HEK293 (cell line): ENCODE measurements at regions not wholly inside any gene's neighbourhood (a gene's known extent, or its start where the extent isn't known, plus 50 kb on each side); places are given as distances from the start of the nearest gene placed in this dataset.
A peak's percentile ranks its signal among the peaks of the same experiment; 100 is the strongest.

ENCODE experiments used
- GLIS1 ChIP-seq: fragments of 450-650 bp; formaldehyde crosslinking; IDR thresholded peaks from 2 replicates; pipeline ENCODE4 v1.5.1; 2016; ENCODE audit warnings: missing biosample characterization, missing genetic modification characterization
- GLIS2 ChIP-seq: fragments of 450-650 bp; formaldehyde crosslinking; IDR thresholded peaks from 2 replicates; pipeline ENCODE4 v1.5.1; 2016; ENCODE audit warnings: missing biosample characterization, missing genetic modification characterization
- IKZF3 ChIP-seq: fragments of 450-650 bp; IDR thresholded peaks from 2 replicates; pipeline ENCODE4 v1.5.0; 2018; ENCODE audit warnings: missing biosample characterization, mild to moderate bottlenecking, missing genetic modification characterization, moderate library complexity
- KLF7 ChIP-seq: fragments of 450-650 bp; formaldehyde crosslinking; IDR thresholded peaks from 2 replicates; pipeline ENCODE4 v1.5.1; 2016; ENCODE audit warnings: missing biosample characterization, missing genetic modification characterization, borderline replicate concordance
- KLF8 ChIP-seq: fragments of 450-650 bp; formaldehyde crosslinking; IDR thresholded peaks from 2 replicates; pipeline ENCODE4 v1.5.1; 2016; ENCODE audit warnings: missing biosample characterization, missing genetic modification characterization
- MEIS1 ChIP-seq: sonication (generic); formaldehyde crosslinking; IDR thresholded peaks from 2 replicates; pipeline ENCODE4 v1.8.1; 2022; ENCODE audit warnings: missing genetic modification reagents, mild to moderate bottlenecking, borderline replicate concordance
- SCRT2 ChIP-seq: fragments of 450-650 bp; formaldehyde crosslinking; IDR thresholded peaks from 2 replicates; pipeline ENCODE4 v1.5.1; 2016; ENCODE audit warnings: missing biosample characterization, missing genetic modification characterization
- SETDB1 ChIP-seq: IDR thresholded peaks from one replicate; pipeline ENCODE4 v1.6.1; 2017; ENCODE audit warnings: mild to moderate bottlenecking, low read length, moderate library complexity, mixed read lengths; ENCODE audit not compliant: insufficient read length
- SP3 ChIP-seq: fragments of 450-650 bp; formaldehyde crosslinking; IDR thresholded peaks from 2 replicates; pipeline ENCODE4 v1.5.1; 2016; ENCODE audit warnings: missing biosample characterization, missing genetic modification characterization
- SP7 ChIP-seq: fragments of 450-650 bp; formaldehyde crosslinking; IDR thresholded peaks from 2 replicates; pipeline ENCODE4 v1.5.1; 2016; ENCODE audit warnings: missing biosample characterization, missing genetic modification characterization
- ZFP37 ChIP-seq: fragments of 450-650 bp; formaldehyde crosslinking; IDR thresholded peaks from 2 replicates; pipeline ENCODE4 v1.5.1; 2016; ENCODE audit warnings: missing biosample characterization, missing genetic modification characterization
- ZFP69B ChIP-seq: fragments of 450-650 bp; formaldehyde crosslinking; IDR thresholded peaks from 2 replicates; pipeline ENCODE4 v1.5.1; 2016; ENCODE audit warnings: missing biosample characterization, missing genetic modification characterization
- ZNF140 ChIP-seq: fragments of 450-650 bp; formaldehyde crosslinking; IDR thresholded peaks from 2 replicates; pipeline ENCODE4 v1.5.1; 2016; ENCODE audit warnings: missing biosample characterization, missing genetic modification characterization
- ZNF184 ChIP-seq: fragments of 450-650 bp; IDR thresholded peaks from 2 replicates; pipeline ENCODE4 v1.5.1; 2018; ENCODE audit warnings: missing biosample characterization, mild to moderate bottlenecking, missing genetic modification characterization
- ZNF214 ChIP-seq: fragments of 450-650 bp; formaldehyde crosslinking; IDR thresholded peaks from 2 replicates; pipeline ENCODE4 v1.5.1; 2017; ENCODE audit warnings: missing biosample characterization, mild to moderate bottlenecking, missing genetic modification characterization, borderline replicate concordance
- ZNF223 ChIP-seq: fragments of 450-650 bp; formaldehyde crosslinking; IDR thresholded peaks from 2 replicates; pipeline ENCODE4 v1.5.1; 2016; ENCODE audit warnings: missing biosample characterization, missing genetic modification characterization
- ZNF274 ChIP-seq, 2 experiments: fragments of 200-500 bp in 1 of 2; fragments of 450-650 bp in 1 of 2; sonication (Bioruptor generic) in 1 of 2; formaldehyde crosslinking in 1 of 2; IDR thresholded peaks; 2 replicates each; pipeline versions ENCODE4 v1.5.1 to v1.6.1; 2014 to 2016; ENCODE audit warnings: borderline replicate concordance in 1 of 2, inconsistent platforms in 1 of 2, low read length in 1 of 2, missing biosample characterization in 1 of 2, missing genetic modification characterization in 1 of 2
- ZNF311 ChIP-seq: fragments of 450-650 bp; formaldehyde crosslinking; IDR thresholded peaks from 2 replicates; pipeline ENCODE4 v1.5.1; 2017; ENCODE audit warnings: missing biosample characterization, missing genetic modification characterization, borderline replicate concordance
- ZNF324 ChIP-seq: fragments of 450-650 bp; formaldehyde crosslinking; IDR thresholded peaks from 2 replicates; pipeline ENCODE4 v1.5.1; 2016; ENCODE audit warnings: missing biosample characterization, missing genetic modification characterization
- ZNF391 ChIP-seq: fragments of 450-650 bp; formaldehyde crosslinking; IDR thresholded peaks from 2 replicates; pipeline ENCODE4 v1.5.1; 2016; ENCODE audit warnings: low read depth, missing biosample characterization, missing genetic modification characterization, borderline replicate concordance
- ZNF555 ChIP-seq: fragments of 450-650 bp; formaldehyde crosslinking; conservative IDR thresholded peaks from 2 replicates; pipeline ENCODE4 v1.5.1; 2017; ENCODE audit warnings: missing biosample characterization, mild to moderate bottlenecking, missing genetic modification characterization, inconsistent platforms
- ZNF624 ChIP-seq: fragments of 450-650 bp; formaldehyde crosslinking; IDR thresholded peaks from 2 replicates; pipeline ENCODE4 v1.5.1; 2017; ENCODE audit warnings: missing biosample characterization, missing genetic modification characterization
- ZNF76 ChIP-seq: fragments of 450-650 bp; formaldehyde crosslinking; IDR thresholded peaks from 2 replicates; pipeline ENCODE4; 2016; ENCODE audit warnings: low read depth, missing biosample characterization, missing genetic modification characterization, borderline replicate concordance
- TF ChIP-seq, protein P1 (sequence below): fragments of 450-650 bp; formaldehyde crosslinking; IDR thresholded peaks from 2 replicates; pipeline ENCODE4 v1.5.1; 2016; ENCODE audit warnings: missing biosample characterization, missing genetic modification characterization
- TF ChIP-seq, protein P2 (sequence below): fragments of 450-650 bp; formaldehyde crosslinking; optimal IDR thresholded peaks from 2 replicates; pipeline ENCODE3; 2016; ENCODE audit warnings: missing biosample characterization, mild to moderate bottlenecking, missing genetic modification characterization
- TF ChIP-seq, protein P3 (sequence below): fragments of 450-650 bp; formaldehyde crosslinking; IDR thresholded peaks from 2 replicates; pipeline ENCODE4 v1.5.1; 2016; ENCODE audit warnings: missing biosample characterization, missing genetic modification characterization
- TF ChIP-seq, protein P4 (sequence below): fragments of 450-650 bp; IDR thresholded peaks from 2 replicates; pipeline ENCODE4 v1.5.1; 2018; ENCODE audit warnings: missing biosample characterization, missing genetic modification characterization
- TF ChIP-seq, protein P5 (sequence below): fragments of 450-650 bp; formaldehyde crosslinking; IDR thresholded peaks from 2 replicates; pipeline ENCODE4 v1.5.1; 2016; ENCODE audit warnings: missing biosample characterization, missing genetic modification characterization

DNA sequence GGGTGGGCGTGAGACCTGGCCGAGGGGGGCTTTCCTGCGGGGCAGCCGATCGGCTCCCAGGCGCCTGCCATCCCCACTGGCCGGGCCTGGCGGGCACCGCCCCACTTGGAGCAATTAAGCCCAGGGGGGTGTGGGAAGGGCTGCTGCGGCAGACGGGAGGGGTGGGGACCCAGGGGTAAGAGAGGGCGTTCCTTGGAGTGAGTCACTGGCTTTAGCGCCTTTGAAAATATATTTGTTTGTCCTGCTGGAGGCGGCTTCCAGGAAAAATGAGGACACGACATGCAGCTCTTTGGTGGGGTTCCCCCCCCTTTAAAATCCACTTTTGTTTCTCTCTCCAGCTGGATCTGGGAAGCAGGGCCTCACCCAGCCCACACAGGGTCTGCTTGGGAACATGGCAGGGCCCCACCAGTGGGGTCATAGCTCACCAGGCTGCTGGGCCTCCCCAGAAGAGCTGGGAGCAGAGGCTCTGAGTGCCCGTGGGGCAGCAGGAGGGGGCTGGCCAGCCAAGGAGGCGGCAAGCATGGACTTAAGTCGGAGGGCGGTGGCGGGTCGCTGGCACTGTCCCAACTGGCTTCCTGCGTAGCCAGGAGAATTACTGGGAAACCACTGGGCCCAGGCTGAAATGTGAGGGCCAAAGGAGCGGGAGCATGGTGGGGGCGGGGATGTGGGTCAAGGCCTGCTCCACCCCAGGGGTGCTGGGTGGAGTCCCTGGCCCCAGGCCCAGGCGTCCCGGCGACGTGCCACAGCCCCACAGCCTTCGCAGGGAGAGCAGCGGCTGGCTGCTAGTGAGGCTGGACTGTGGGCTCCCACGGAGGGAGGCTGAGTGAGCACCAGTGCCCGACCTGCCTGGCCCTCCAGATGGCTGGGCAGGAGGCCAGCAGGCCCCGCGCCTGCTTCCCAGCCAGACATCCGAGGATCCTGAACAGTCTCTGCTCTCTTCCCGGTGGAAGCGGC is 128.0 kb downstream of the RFLNA start (continued):
- peak; percentile 47; the same call in 1 of the 2 replicates for TF ChIP-seq ZNF76 (tag by site-specific recombination)
- peak; percentile 66 for TF ChIP-seq KLF7 (tag by site-specific recombination)
- peak; percentile 90 for TF ChIP-seq GLIS2 (tag by site-specific recombination)
- no peak for TF ChIP-seq ZNF391
- TF ChIP-seq ZNF311 = no peak
- TF ChIP-seq ZNF324 (tag by site-specific recombination) = peak; percentile 50
- TF ChIP-seq KLF8 = peak; percentile 42; the same call in 1 of the 2 replicates
- no peak for TF ChIP-seq ZNF214
- TF ChIP-seq ZFP37 (tag by site-specific recombination) = no peak
- peak; percentile 69; the same call in 1 of the 2 replicates for TF ChIP-seq ZNF184
- TF ChIP-seq, protein P1, sequence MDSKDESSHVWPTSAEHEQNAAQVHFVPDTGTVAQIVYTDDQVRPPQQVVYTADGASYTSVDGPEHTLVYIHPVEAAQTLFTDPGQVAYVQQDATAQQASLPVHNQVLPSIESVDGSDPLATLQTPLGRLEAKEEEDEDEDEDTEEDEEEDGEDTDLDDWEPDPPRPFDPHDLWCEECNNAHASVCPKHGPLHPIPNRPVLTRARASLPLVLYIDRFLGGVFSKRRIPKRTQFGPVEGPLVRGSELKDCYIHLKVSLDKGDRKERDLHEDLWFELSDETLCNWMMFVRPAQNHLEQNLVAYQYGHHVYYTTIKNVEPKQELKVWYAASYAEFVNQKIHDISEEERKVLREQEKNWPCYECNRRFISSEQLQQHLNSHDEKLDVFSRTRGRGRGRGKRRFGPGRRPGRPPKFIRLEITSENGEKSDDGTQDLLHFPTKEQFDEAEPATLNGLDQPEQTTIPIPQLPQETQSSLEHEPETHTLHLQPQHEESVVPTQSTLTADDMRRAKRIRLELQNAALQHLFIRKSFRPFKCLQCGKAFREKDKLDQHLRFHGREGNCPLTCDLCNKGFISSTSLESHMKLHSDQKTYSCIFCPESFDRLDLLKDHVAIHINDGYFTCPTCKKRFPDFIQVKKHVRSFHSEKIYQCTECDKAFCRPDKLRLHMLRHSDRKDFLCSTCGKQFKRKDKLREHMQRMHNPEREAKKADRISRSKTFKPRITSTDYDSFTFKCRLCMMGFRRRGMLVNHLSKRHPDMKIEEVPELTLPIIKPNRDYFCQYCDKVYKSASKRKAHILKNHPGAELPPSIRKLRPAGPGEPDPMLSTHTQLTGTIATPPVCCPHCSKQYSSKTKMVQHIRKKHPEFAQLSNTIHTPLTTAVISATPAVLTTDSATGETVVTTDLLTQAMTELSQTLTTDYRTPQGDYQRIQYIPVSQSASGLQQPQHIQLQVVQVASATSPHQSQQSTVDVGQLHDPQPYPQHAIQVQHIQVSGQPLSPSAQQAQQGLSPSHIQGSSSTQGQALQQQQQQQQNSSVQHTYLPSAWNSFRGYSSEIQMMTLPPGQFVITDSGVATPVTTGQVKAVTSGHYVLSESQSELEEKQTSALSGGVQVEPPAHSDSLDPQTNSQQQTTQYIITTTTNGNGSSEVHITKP (tag by site-specific recombination) = peak; percentile 68
- TF ChIP-seq, protein P2, sequence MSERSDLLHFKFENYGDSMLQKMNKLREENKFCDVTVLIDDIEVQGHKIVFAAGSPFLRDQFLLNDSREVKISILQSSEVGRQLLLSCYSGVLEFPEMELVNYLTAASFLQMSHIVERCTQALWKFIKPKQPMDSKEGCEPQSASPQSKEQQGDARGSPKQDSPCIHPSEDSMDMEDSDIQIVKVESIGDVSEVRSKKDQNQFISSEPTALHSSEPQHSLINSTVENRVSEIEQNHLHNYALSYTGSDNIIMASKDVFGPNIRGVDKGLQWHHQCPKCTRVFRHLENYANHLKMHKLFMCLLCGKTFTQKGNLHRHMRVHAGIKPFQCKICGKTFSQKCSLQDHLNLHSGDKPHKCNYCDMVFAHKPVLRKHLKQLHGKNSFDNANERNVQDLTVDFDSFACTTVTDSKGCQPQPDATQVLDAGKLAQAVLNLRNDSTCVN (tag by site-specific recombination) = peak; percentile 20
- TF ChIP-seq, protein P3, sequence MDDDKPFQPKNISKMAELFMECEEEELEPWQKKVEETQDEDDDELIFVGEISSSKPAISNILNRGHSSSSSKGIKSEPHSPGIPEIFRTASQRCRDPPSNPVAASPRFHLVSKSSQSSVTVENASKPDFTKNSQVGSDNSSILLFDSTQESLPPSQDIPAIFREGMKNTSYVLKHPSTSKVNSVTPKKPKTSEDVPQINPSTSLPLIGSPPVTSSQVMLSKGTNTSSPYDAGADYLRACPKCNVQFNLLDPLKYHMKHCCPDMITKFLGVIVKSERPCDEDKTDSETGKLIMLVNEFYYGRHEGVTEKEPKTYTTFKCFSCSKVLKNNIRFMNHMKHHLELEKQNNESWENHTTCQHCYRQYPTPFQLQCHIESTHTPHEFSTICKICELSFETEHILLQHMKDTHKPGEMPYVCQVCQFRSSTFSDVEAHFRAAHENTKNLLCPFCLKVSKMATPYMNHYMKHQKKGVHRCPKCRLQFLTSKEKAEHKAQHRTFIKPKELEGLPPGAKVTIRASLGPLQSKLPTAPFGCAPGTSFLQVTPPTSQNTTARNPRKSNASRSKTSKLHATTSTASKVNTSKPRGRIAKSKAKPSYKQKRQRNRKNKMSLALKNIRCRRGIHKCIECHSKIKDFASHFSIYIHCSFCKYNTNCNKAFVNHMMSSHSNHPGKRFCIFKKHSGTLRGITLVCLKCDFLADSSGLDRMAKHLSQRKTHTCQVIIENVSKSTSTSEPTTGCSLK = no peak
- no peak for TF ChIP-seq ZNF274 (IDR thresholded peaks at IDR 0.05; ENCODE audit: low read length)
- no peak for TF ChIP-seq ZNF274 (tag by site-specific recombination; IDR thresholded peaks at IDR 0.05; ENCODE audit: borderline replicate concordance)
- TF ChIP-seq ZNF624 (tag by site-specific recombination) = no peak
- no peak for TF ChIP-seq ZNF555 (tag by site-specific recombination)
- peak; percentile 99 for TF ChIP-seq GLIS1
- TF ChIP-seq MEIS1 = no peak
- peak; percentile 96 for TF ChIP-seq ZFP69B
- TF ChIP-seq IKZF3 (tag by site-specific recombination) = peak; percentile 37; the same call in 1 of the 2 replicates
- TF ChIP-seq SP3 (tag by site-specific recombination) = no peak
- no peak for TF ChIP-seq ZNF223 (tag by site-specific recombination)
- no peak for TF ChIP-seq ZNF140
- no peak for TF ChIP-seq SCRT2 (tag by site-specific recombination)
- no peak for TF ChIP-seq SETDB1
- TF ChIP-seq, protein P4, sequence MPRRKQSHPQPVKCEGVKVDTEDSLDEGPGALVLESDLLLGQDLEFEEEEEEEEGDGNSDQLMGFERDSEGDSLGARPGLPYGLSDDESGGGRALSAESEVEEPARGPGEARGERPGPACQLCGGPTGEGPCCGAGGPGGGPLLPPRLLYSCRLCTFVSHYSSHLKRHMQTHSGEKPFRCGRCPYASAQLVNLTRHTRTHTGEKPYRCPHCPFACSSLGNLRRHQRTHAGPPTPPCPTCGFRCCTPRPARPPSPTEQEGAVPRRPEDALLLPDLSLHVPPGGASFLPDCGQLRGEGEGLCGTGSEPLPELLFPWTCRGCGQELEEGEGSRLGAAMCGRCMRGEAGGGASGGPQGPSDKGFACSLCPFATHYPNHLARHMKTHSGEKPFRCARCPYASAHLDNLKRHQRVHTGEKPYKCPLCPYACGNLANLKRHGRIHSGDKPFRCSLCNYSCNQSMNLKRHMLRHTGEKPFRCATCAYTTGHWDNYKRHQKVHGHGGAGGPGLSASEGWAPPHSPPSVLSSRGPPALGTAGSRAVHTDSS (tag by site-specific recombination) = no peak
- TF ChIP-seq, protein P5, sequence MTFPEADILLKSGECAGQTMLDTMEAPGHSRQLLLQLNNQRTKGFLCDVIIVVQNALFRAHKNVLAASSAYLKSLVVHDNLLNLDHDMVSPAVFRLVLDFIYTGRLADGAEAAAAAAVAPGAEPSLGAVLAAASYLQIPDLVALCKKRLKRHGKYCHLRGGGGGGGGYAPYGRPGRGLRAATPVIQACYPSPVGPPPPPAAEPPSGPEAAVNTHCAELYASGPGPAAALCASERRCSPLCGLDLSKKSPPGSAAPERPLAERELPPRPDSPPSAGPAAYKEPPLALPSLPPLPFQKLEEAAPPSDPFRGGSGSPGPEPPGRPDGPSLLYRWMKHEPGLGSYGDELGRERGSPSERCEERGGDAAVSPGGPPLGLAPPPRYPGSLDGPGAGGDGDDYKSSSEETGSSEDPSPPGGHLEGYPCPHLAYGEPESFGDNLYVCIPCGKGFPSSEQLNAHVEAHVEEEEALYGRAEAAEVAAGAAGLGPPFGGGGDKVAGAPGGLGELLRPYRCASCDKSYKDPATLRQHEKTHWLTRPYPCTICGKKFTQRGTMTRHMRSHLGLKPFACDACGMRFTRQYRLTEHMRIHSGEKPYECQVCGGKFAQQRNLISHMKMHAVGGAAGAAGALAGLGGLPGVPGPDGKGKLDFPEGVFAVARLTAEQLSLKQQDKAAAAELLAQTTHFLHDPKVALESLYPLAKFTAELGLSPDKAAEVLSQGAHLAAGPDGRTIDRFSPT (tag by site-specific recombination) = 0 out of 2 replicates have a peak, but pooled peaks have one; percentile 65
- peak; percentile 88 for TF ChIP-seq SP7 (tag by site-specific recombination)
